ENCODE measurements at regions not wholly inside any gene's neighbourhood (a gene's known extent, or its start where the extent isn't known, plus 50 kb on each side); places are given as distances from the start of the nearest gene placed in this dataset.

GRCh38 chr10:3665316-3665908 lies 119.6 kb downstream of the KLF6 start:
- TF ChIP-seq CTCF (IDR thresholded peaks at IDR 0.05) (no peak), EP300 (IDR thresholded peaks at IDR 0.05) (no peak), POLR2A (IDR thresholded peaks at IDR 0.05) (no peak)
